HG03039 (cell line): ENCODE measurements at regions not wholly inside any gene's neighbourhood (a gene's known extent, or its start where the extent isn't known, plus 50 kb on each side); places are given as distances from the start of the nearest gene placed in this dataset.
"Not testable (repeated sequence)": the region's sequence is repeated elsewhere in the genome, so short reads cannot be mapped to it uniquely, and the experiment has no call there.

Source experiments
- ATAC-seq: cut with Tn5 transposase; IDR thresholded peaks from one replicate; pipeline ENCODE4 v1.9.1; 2021; ENCODE audit warnings: mild to moderate bottlenecking, moderate library complexity; ENCODE audit not compliant: unreplicated experiment

DNA sequence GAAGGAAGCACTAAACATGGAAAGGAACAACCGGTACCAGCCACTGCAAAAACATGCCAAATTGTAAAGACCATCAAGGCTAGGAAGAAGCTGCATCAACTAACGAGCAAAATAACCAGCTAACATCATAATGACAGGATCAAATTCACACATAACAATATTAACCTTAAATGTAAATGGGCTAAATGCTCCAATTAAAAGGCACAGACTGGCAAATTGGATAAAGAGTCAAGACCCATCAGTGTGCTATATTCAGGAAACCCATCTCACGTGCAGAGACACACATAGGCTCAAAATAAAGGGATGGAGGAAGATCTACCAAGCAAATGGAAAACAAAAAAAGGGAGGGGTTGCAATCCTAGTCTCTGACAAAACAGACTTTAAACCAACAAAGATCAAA lies 126.3 kb upstream of the CAV2 start:
- not testable (repeated sequence) for ATAC-seq

- ATAC-seq: no peak
Observed at GRCh38 chr7:116377721-116378120, 121.8 kb upstream of the CAV2 start.

- ATAC-seq: no peak
Observed at GRCh38 chr7:116380025-116380424, 119.5 kb upstream of the CAV2 start.

GRCh38 chr7:116382375-116382774 lies 117.2 kb upstream of the CAV2 start:
- no peak for ATAC-seq

GRCh38 chr7:116384936-116385635 lies 114.5 kb upstream of the CAV2 start:
- ATAC-seq: no peak

DNA sequence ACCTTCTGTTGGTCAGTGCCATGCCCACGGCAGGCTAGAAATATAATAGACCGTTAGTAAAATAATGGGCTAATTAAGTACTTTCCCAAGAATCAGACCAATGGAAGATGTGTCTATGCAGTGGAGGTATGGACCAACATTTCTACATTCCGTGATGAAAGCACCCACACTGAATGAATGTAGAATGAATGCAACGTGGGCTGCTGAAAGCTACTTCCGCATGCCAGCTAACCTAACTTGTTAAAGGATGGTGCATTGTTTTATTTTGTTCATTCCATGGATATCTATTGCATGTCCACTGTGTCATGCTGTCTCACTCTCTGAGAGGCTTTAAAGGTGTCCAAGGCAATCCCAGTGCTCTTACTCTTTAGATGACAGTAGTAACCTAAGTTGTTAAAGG lies 112.9 kb upstream of the CAV2 start:
- no peak for ATAC-seq

DNA sequence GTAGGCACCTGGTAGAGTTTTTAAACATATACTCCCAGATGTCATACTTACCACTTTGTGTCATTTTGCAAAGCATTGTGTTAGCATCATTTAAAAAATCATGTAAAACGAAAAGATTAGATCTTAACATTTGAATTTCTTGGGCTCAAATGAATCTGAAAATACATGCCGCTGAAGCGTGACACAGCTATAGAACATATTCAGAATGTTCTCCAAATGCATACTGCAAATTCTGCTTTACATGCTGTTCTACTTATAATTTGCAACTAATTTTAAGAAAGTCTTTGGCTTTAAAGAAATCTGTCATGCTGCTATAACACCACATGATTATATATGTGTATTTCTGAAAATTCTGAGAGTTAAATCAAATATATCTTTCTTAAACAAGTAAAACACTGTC lies 109.2 kb upstream of the CAV2 start:
- no peak for ATAC-seq

GRCh38 chr7:116392806-116393205 lies 106.7 kb upstream of the CAV2 start:
- no peak for ATAC-seq

- no peak for ATAC-seq
Observed at GRCh38 chr7:116393654-116394053, 105.9 kb upstream of the CAV2 start.

DNA sequence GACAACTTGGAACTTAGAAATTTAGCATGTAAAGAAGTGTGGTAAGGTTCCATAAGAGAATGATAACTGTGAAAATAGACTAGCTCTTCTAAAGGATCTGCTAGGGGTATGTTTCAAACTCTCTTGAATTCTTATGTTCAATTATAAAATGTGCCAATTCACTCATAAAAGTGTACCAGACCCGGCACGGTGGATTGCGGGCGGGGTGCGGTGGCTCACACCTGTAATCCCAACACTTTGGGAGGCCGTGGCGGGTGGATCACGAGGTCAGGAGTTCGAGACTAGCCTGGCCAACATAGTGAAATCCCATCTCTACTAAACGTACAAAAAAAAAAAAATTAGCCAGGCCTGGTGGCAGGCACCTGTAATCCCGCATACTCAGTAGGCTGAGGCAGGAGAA lies 105.4 kb upstream of the CAV2 start:
- no peak for ATAC-seq

DNA sequence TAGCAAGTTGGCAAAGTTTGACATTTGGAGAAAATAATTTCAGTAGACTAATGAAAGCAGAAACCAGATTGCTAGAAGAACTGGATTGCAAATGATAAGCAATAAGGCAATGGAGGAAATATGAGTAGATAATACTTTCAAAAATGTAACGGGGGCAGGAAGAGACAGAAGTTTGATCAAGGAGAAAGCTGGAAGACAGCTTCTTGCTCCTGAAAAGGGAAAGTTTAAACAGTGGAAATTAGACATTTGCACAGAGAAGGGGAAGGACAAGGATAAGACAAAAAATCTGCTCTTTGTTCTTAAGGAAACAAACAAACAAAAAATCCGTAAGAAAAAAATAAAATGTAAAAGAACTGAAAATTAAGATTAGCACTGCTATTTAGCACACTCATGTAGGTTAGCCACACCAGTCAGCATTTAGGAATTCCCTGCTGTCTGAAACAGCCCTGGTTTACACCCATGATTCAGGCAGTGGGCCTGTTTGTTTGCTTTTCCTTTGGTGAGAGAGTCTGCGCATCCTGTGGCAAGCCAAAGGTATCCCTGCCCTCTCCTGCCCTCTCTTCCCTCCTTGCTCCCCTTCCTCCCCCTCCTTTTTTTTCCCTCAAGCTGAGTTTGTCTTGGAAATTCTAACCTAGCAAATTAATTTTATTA lies 104.3 kb upstream of the CAV2 start:
- ATAC-seq: no peak

DNA sequence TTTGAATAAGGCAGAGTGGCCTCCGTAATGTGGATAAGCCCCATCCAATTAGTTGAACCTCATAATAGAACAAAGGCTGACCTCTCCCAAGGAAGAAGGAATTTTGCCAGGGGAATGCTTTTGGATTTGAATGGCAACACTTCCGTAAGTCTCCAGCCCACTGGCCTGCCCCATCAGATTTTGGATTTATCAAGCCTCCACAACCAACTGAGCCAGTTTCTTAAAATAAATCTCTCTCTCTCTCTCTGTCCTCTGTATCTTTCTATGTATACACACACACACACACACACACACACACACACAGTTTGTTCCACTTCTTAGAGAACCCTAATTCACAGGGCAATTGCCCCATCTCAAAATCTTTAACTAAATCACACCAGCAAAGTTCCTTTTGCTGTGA lies 100.9 kb upstream of the CAV2 start:
- no peak for ATAC-seq

DNA sequence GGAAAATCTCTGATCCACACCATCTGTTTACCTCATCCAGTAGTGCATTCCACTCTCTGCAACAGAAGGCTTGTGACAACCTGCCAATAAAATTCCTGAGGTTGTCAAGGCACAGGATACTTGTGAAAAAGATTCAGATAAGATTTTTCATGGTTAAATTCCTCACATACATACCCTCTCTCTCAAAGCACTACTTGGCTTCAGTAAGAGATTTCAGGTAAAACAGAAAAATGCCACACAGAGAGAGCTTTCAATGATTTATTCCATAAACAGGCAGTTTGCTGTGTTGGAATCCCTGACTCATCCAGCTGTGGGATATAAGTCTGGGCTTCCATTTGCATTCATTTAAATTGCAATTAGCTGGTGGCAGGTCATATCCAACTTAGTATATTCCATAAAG lies 99.7 kb upstream of the CAV2 start:
- ATAC-seq: no peak

DNA sequence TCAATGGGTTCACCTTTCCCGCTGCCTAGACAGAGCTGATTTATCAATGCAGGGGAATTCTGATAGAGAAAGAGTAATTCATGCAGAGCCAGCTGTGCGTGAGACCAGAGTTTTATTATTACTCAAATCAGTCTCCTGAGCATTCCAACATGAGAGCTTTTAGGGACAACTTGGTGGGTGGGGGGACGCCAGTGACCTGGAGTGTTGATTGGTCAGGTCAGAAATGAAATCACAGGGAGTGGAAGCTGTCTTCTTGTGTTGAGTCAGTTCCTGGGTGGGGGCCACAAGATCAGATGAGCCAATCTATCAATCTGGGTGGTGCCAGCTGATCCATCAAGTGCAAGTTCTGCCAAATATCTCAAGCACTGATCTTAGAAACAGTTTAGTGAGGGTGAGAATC lies 99.0 kb upstream of the CAV2 start:
- no peak for ATAC-seq

DNA sequence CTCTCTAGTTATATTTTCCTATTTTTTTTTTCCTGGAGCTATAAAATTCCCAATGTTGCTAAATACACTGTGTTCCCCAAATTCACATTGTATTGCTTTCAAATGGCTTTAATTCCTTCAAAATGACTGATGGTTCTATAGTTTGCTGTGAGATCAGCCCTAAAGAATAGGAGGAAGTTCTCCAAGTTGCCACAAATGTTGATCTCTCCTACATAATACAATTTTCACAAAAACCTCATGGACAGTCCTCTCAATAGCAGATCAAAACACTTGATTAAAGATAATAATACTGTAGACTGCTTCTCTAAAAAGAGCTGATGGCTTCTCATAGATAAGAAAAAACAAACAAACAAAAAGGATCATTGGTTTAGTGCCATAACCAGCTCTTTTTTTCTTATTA lies 97.8 kb upstream of the CAV2 start:
- ATAC-seq: no peak

GRCh38 chr7:116403265-116403664 lies 96.3 kb upstream of the CAV2 start:
- ATAC-seq: no peak

DNA sequence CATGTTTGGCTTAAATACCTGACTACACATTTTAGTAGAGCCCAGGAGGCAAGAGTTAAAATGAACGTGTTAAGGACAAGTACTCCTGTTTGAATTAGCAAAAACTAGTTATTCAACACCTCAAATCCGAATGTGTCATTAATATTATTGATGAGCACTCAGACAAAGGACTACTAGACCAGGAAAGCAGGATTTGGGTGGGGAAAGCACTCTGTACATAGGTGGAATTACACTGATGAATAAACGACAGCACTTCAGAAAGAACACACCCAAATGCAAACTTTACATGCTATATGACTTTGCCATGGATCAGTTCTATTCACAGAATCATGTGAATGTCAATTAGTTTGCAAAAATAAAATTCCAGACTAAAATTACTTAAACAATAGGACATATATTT lies 95.1 kb upstream of the CAV2 start:
- ATAC-seq: no peak

DNA sequence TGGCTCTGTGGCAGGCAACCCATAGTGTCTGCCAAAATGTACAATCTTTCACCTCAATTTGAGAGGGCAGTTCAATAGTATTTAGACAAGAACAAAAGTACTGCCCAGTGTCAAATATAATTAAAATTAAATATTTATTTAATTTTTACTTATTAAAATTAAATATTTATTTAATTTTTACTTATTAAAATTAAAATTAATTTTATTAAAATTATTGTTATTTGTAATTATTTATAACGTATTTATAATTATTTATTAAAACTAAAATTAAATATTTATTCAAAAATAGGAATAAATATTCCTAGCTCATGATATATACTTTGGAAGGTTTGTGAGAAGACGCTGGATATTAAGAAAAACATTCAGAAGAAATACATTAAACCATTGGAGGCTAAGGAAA lies 93.7 kb upstream of the CAV2 start:
- no peak for ATAC-seq

DNA sequence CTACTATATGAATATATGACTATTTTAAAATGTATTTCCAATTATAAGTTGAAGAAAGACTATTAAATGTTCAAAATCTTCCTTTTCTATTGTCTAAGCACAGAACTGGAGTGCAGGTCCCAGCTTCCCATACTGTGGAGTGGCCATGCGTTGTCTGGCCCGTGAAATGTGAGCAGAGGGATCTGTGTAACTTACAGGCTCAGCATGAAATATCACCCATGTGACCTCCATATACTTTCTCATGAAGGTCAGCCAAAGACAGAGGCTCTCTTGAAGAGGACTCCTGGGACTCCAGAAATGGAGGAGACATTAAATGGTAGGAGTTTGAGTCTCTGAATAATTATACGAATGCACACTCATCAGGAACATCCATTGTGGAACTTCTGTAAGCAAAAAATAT lies 92.4 kb upstream of the CAV2 start:
- ATAC-seq: no peak

- ATAC-seq: no peak
Observed at GRCh38 chr7:116408166-116408565, 91.4 kb upstream of the CAV2 start.

DNA sequence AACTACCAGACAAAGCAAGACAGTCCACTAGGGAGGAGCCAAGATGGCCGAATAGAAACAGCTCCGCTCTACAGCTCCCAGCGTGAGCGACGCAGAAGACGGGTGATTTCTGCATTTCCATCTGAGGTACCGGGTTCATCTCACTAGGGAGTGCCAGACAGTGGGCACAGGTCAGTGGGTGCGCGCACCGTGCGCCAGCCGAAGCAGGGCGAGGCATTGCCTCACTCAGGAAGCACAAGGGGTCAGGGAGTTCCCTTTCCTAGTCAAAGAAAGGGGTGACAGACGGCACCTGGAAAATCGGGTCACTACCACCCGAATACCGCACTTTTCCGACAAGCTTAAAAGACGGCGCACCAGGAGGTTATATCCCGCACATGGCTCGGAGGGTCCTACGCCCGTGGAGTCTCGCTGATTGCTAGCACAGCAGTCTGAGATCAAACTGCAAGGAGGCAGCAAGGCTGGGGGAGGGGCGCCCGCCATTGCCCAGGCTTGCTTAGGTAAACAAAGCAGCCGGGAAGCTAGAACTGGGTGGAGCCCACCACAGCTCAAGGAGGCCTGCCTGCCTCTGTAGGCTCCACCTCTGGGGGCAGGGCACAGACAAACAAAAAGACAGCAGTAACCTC lies 90.6 kb upstream of the CAV2 start:
- ATAC-seq: not testable (repeated sequence)

DNA sequence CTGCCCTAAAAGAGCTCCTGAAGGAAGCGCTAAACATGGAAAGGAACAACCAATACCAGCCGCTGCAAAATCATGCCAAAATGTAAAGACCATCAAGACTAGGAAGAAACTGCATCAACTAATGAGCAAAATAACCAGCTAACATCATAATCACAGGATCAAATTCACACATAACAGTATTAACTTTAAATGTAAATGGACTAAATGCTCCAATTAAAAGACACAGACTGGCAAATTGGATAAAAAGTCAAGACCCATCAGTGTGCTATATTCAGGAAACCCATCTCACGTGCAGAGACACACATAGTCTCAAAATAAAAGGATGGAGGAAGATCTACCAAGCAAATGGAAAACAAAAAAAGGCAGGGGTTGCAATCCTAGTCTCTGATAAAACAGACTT lies 88.8 kb upstream of the CAV2 start:
- ATAC-seq: not testable (repeated sequence)
